Hepatocyte (in vitro differentiated cells): ENCODE measurements at regions not wholly inside any gene's neighbourhood (a gene's known extent, or its start where the extent isn't known, plus 50 kb on each side); places are given as distances from the start of the nearest gene placed in this dataset.

ENCODE experiments used
- DNase-seq: peaks from one replicate; pipeline ENCODE4 v3.0.0-alpha.2; 2016; ENCODE audit warnings: low spot score
- H2AFZ ChIP-seq: fragments of 200-600 bp; sonication (generic); 2 replicates; pipeline ENCODE4 v1.6.0; 2016; ENCODE audit warnings: antibody characterized with exemption, mild to moderate bottlenecking
- H3K27ac ChIP-seq: fragments of 200-600 bp; sonication (generic); 2 replicates; pipeline ENCODE4 v1.5.1; 2016; ENCODE audit warnings: mild to moderate bottlenecking
- H3K27me3 ChIP-seq: fragments of 200-600 bp; sonication (generic); 2 replicates; pipeline ENCODE4 v1.6.1; 2016
- H3K36me3 ChIP-seq: fragments of 200-600 bp; sonication (generic); replicated peaks from 2 replicates; pipeline ENCODE4 v1.5.1; 2016; ENCODE audit warnings: low read depth; ENCODE audit not compliant: insufficient read depth
- H3K4me1 ChIP-seq: fragments of 200-600 bp; sonication (generic); 2 replicates; pipeline ENCODE4 v1.5.1; 2016; ENCODE audit warnings: mild to moderate bottlenecking, moderate library complexity; ENCODE audit not compliant: insufficient read depth
- H3K4me2 ChIP-seq: fragments of 200-600 bp; sonication (generic); 2 replicates; pipeline ENCODE4 v1.6.0; 2016
- H3K4me3 ChIP-seq: fragments of 200-600 bp; sonication (generic); 2 replicates; pipeline ENCODE4 v1.5.1; 2016; ENCODE audit warnings: mild to moderate bottlenecking
- H3K79me2 ChIP-seq: fragments of 200-600 bp; sonication (generic); 2 replicates; pipeline ENCODE4 v1.6.0; 2017; ENCODE audit warnings: mild to moderate bottlenecking
- H3K9me2 ChIP-seq: fragments of 200-600 bp; sonication (generic); replicated peaks from 2 replicates; pipeline ENCODE4 v1.6.0; 2017; ENCODE audit warnings: mild to moderate bottlenecking; ENCODE audit not compliant: insufficient read depth
- H3K9me3 ChIP-seq: fragments of 200-600 bp; sonication (generic); 2 replicates; pipeline ENCODE4 v1.5.1; 2016; ENCODE audit warnings: low read depth, mild to moderate bottlenecking
- H4K20me1 ChIP-seq: fragments of 200-600 bp; sonication (generic); 2 replicates; pipeline ENCODE4 v1.6.0; 2016; ENCODE audit warnings: mild to moderate bottlenecking; ENCODE audit not compliant: insufficient read depth, poor library complexity, severe bottlenecking
- CTCF ChIP-seq: fragments of 200-600 bp; sonication (generic); IDR thresholded peaks from 2 replicates; pipeline ENCODE4 v1.5.1; 2016; ENCODE audit warnings: antibody characterized with exemption, mild to moderate bottlenecking; ENCODE audit not compliant: poor library complexity
- EZH2 ChIP-seq: fragments of 200-600 bp; sonication (generic); IDR thresholded peaks from 2 replicates; pipeline ENCODE4 v1.6.1; 2016; ENCODE audit warnings: antibody characterized with exemption, mild to moderate bottlenecking, borderline replicate concordance
- EZH2phosphoT487 ChIP-seq: fragments of 200-600 bp; sonication (generic); IDR thresholded peaks from one replicate; pipeline ENCODE4 v1.6.1; 2018; ENCODE audit warnings: antibody characterized with exemption, mild to moderate bottlenecking, low read depth, moderate library complexity; ENCODE audit not compliant: unreplicated experiment, severe bottlenecking
- WGBS: methylation state at CpG from one replicate; pipeline ENCODE4 v1.1.6; 2016; ENCODE audit warnings: low lambda C conversion rate; ENCODE audit errors: missing lambda C conversion rate; 5-methylcytosine and 5-hydroxymethylcytosine counted together

- Histone ChIP-seq H3K27ac (no peak overlapping the region), H3K9me3 (no peaks in the 10 kb centered on the region), H3K36me3 (no peaks in the 10 kb centered on the region), H3K79me2 (no peaks in the 10 kb centered on the region), H3K4me2 (no peak overlapping the region), H3K4me3 (no peak overlapping the region), H4K20me1 (no peaks in the 10 kb centered on the region), H3K9me2 (no peaks in the 10 kb centered on the region), H2AFZ (no peak overlapping the region), H3K4me1 (no peaks in the 10 kb centered on the region), H3K27me3 (no peaks in the 10 kb centered on the region)
- DNase-seq: no peak
- no peak for TF ChIP-seq CTCF
- TF ChIP-seq EZH2phosphoT487: no peak
- TF ChIP-seq EZH2: no peak
Observed at GRCh38 chr2:223282221-223282620, 230.2 kb downstream of the KCNE4 start.

- no peak for DNase-seq
- no peaks in the 10 kb centered on the region for H3K4me1 ChIP-seq
- no peaks in the 10 kb centered on the region for H4K20me1 ChIP-seq
- no peaks in the 10 kb centered on the region for H3K79me2 ChIP-seq
- no peaks in the 10 kb centered on the region for H3K9me2 ChIP-seq
- TF ChIP-seq EZH2 (no peak), CTCF (no peak), EZH2phosphoT487 (no peak)
- H3K4me2 ChIP-seq: no peak overlapping the region
- no peaks in the 10 kb centered on the region for H3K9me3 ChIP-seq
- no peaks in the 10 kb centered on the region for H3K36me3 ChIP-seq
- no peaks in the 10 kb centered on the region for H3K27me3 ChIP-seq
- H3K27ac ChIP-seq: no peak overlapping the region
- no peak overlapping the region for H2AFZ ChIP-seq
- H3K4me3 ChIP-seq: no peak overlapping the region
- 88% methylated on average over 2 of the region's 2 CpGs for WGBS
Observed at GRCh38 chr2:223283329-223283728, 231.3 kb downstream of the KCNE4 start.

GRCh38 chr2:223283771-223284170 is 231.8 kb downstream of the KCNE4 start:
- H3K27ac ChIP-seq: no peak overlapping the region
- no peak overlapping the region for H3K4me3 ChIP-seq
- H3K27me3 ChIP-seq: no peaks in the 10 kb centered on the region
- H2AFZ ChIP-seq: no peak overlapping the region
- no peaks in the 10 kb centered on the region for H3K79me2 ChIP-seq
- H3K9me2 ChIP-seq: no peaks in the 10 kb centered on the region
- H3K4me2 ChIP-seq: no peak overlapping the region
- H3K4me1 ChIP-seq: no peaks in the 10 kb centered on the region
- no peak for TF ChIP-seq EZH2
- TF ChIP-seq CTCF: no peak
- no peak for TF ChIP-seq EZH2phosphoT487
- DNase-seq: no peak
- H4K20me1 ChIP-seq: no peaks in the 10 kb centered on the region
- no peaks in the 10 kb centered on the region for H3K36me3 ChIP-seq
- no peaks in the 10 kb centered on the region for H3K9me3 ChIP-seq
